Neural progenitor cell (in vitro differentiated cells): ENCODE measurements at regions not wholly inside any gene's neighbourhood (a gene's known extent, or its start where the extent isn't known, plus 50 kb on each side); places are given as distances from the start of the nearest gene placed in this dataset.

Experiments
- DNase-seq: peaks from one replicate; pipeline ENCODE4 v3.0.0-alpha.2; 2016; ENCODE audit warnings: low spot score
- H2AFZ ChIP-seq: fragments of 200-600 bp; sonication (generic); replicated peaks from 2 replicates; pipeline ENCODE4 v1.6.1; 2016; ENCODE audit warnings: antibody characterized with exemption
- H3F3A ChIP-seq: fragments of 200-600 bp; sonication (generic); 2 replicates; pipeline ENCODE4 v1.6.1; 2016; ENCODE audit warnings: antibody characterized with exemption, low read depth
- H3K27ac ChIP-seq: fragments of 200-600 bp; sonication (generic); 2 replicates; pipeline ENCODE4 v1.5.1; 2016; ENCODE audit warnings: mild to moderate bottlenecking
- H3K27me3 ChIP-seq: fragments of 200-600 bp; sonication (generic); 2 replicates; pipeline ENCODE4 v1.6.1; 2016; ENCODE audit warnings: mild to moderate bottlenecking, moderate library complexity
- H3K36me3 ChIP-seq: fragments of 200-600 bp; sonication (generic); 2 replicates; pipeline ENCODE4 v1.5.1; 2016
- H3K4me1 ChIP-seq: fragments of 200-600 bp; sonication (generic); 2 replicates; pipeline ENCODE4 v1.6.1; 2016; ENCODE audit warnings: mixed run types
- H3K4me2 ChIP-seq: fragments of 200-600 bp; sonication (generic); 2 replicates; pipeline ENCODE4 v1.6.1; 2016
- H3K4me3 ChIP-seq: fragments of 200-600 bp; sonication (generic); 2 replicates; pipeline ENCODE4 v1.5.1; 2016
- H3K79me2 ChIP-seq: fragments of 200-600 bp; sonication (generic); 2 replicates; pipeline ENCODE4 v1.6.1; 2016; ENCODE audit warnings: low read depth
- H3K9ac ChIP-seq: fragments of 200-600 bp; sonication (generic); 2 replicates; pipeline ENCODE4 v1.6.1; 2016
- H3K9me3 ChIP-seq: fragments of 200-600 bp; sonication (generic); 2 replicates; pipeline ENCODE4 v1.5.1; 2016; ENCODE audit warnings: low read depth
- H4K20me1 ChIP-seq: fragments of 200-600 bp; sonication (generic); 2 replicates; pipeline ENCODE4 v1.6.1; 2016; ENCODE audit warnings: low read depth
- H3K27ac Mint-ChIP-seq: 3 replicates; pipeline ENCODE4 v1.8.0; 2021; ENCODE audit warnings: mixed read lengths
- H3K27me3 Mint-ChIP-seq: 2 replicates; pipeline ENCODE4 v1.8.0; 2022; ENCODE audit warnings: low read depth, mild to moderate bottlenecking, inconsistent platforms, moderate library complexity, mixed read lengths; ENCODE audit not compliant: insufficient read depth
- H3K36me3 Mint-ChIP-seq: 3 replicates; pipeline ENCODE4 v1.8.0; 2021; ENCODE audit warnings: mixed read lengths
- H3K4me1 Mint-ChIP-seq: 3 replicates; pipeline ENCODE4 v1.8.0; 2021; ENCODE audit warnings: mixed read lengths
- H3K4me3 Mint-ChIP-seq: 3 replicates; pipeline ENCODE4 v1.8.0; 2021; ENCODE audit warnings: mild to moderate bottlenecking, moderate library complexity, mixed read lengths
- H3K9me3 Mint-ChIP-seq: 3 replicates; pipeline ENCODE4 v1.8.0; 2020; ENCODE audit warnings: mixed read lengths
- CTCF ChIP-seq: fragments of 200-600 bp; sonication (generic); IDR thresholded peaks from 2 replicates; pipeline ENCODE4 v1.5.1; 2017; ENCODE audit warnings: antibody characterized with exemption, mild to moderate bottlenecking
- EZH2 ChIP-seq: fragments of 200-600 bp; sonication (generic); IDR thresholded peaks from 2 replicates; pipeline ENCODE4 v1.6.1; 2017; ENCODE audit warnings: antibody characterized with exemption, mild to moderate bottlenecking, moderate library complexity
- EZH2phosphoT487 ChIP-seq: fragments of 200-600 bp; sonication (generic); IDR thresholded peaks from 2 replicates; pipeline ENCODE4 v1.6.1; 2017; ENCODE audit warnings: antibody characterized with exemption

GRCh38 chr12:13725049-13725448, 256.4 kb downstream of the GRIN2B start:
- H3K9ac ChIP-seq, result no peak overlapping the region
- H3K36me3 ChIP-seq, result no peaks in the 10 kb centered on the region
- Mint-ChIP-seq H3K9me3 (no peaks in the 10 kb centered on the region), H3K36me3 (no peaks in the 10 kb centered on the region), H3K27me3 (no peaks in the 10 kb centered on the region), H3K4me1 (peaks cover 4% of the 10 kb centered on the region), H3K27ac (no peak overlapping the region), H3K4me3 (no peak overlapping the region)
- no peak overlapping the region for H3K4me2 ChIP-seq
- no peak for DNase-seq
- H3K9me3 ChIP-seq, result no peaks in the 10 kb centered on the region
- H3F3A ChIP-seq, result no peaks in the 10 kb centered on the region
- H4K20me1 ChIP-seq, result no peaks in the 10 kb centered on the region
- H2AFZ ChIP-seq, result no peak overlapping the region
- H3K27ac ChIP-seq, result no peak overlapping the region
- no peaks in the 10 kb centered on the region for H3K79me2 ChIP-seq
- H3K4me3 ChIP-seq, result no peak overlapping the region
- TF ChIP-seq CTCF, result no peak
- TF ChIP-seq EZH2, result no peak
- TF ChIP-seq EZH2phosphoT487, result no peak
- peaks cover 2% of the 10 kb centered on the region for H3K27me3 ChIP-seq
- H3K4me1 ChIP-seq, result no peaks in the 10 kb centered on the region

GRCh38 chr12:13724136-13724535, 257.3 kb downstream of the GRIN2B start:
- Mint-ChIP-seq H3K27me3 (no peaks in the 10 kb centered on the region), H3K4me1 (peaks cover 4% of the 10 kb centered on the region)
- peaks cover 2% of the 10 kb centered on the region for H3K27me3 ChIP-seq

GRCh38 chr12:13719986-13720385, 261.4 kb downstream of the GRIN2B start:
- Histone ChIP-seq H3K4me1 (no peaks in the 10 kb centered on the region), H3K27me3 (no peaks in the 10 kb centered on the region), H3K36me3 (no peaks in the 10 kb centered on the region), H3K79me2 (no peaks in the 10 kb centered on the region), H2AFZ (no peak overlapping the region), H3K4me2 (no peak overlapping the region), H3K4me3 (no peak overlapping the region), H3K9ac (no peak overlapping the region), H3K27ac (no peak overlapping the region), H3F3A (no peaks in the 10 kb centered on the region), H4K20me1 (no peaks in the 10 kb centered on the region), H3K9me3 (no peaks in the 10 kb centered on the region)
- TF ChIP-seq EZH2, result no peak
- no peak for TF ChIP-seq CTCF
- TF ChIP-seq EZH2phosphoT487, result no peak
- H3K27me3 Mint-ChIP-seq, result no peaks in the 10 kb centered on the region
- H3K27ac Mint-ChIP-seq, result no peak overlapping the region
- H3K4me1 Mint-ChIP-seq, result peaks cover 2% of the 10 kb centered on the region
- H3K36me3 Mint-ChIP-seq, result no peaks in the 10 kb centered on the region
- DNase-seq, result no peak
- H3K9me3 Mint-ChIP-seq, result no peaks in the 10 kb centered on the region
- no peak overlapping the region for H3K4me3 Mint-ChIP-seq

More at GRCh38 chr12:13724136-13724535, 257.3 kb downstream of the GRIN2B start:
- no peak for DNase-seq
- no peak overlapping the region for H3K27ac ChIP-seq
- H3K79me2 ChIP-seq, result no peaks in the 10 kb centered on the region
- H3K9me3 Mint-ChIP-seq, result no peaks in the 10 kb centered on the region
- no peak for TF ChIP-seq EZH2phosphoT487
- no peak for TF ChIP-seq EZH2
- no peak for TF ChIP-seq CTCF
- no peak overlapping the region for H3K4me3 Mint-ChIP-seq
- H3K4me2 ChIP-seq, result no peak overlapping the region
- no peaks in the 10 kb centered on the region for H4K20me1 ChIP-seq
- H3K36me3 Mint-ChIP-seq, result no peaks in the 10 kb centered on the region
- no peak overlapping the region for H3K27ac Mint-ChIP-seq
- no peak overlapping the region for H2AFZ ChIP-seq
- no peaks in the 10 kb centered on the region for H3K4me1 ChIP-seq
- H3K9ac ChIP-seq, result no peak overlapping the region
- no peak overlapping the region for H3K4me3 ChIP-seq
- H3F3A ChIP-seq, result no peaks in the 10 kb centered on the region
- no peaks in the 10 kb centered on the region for H3K9me3 ChIP-seq
- H3K36me3 ChIP-seq, result no peaks in the 10 kb centered on the region

GRCh38 chr12:13718271-13718670, 263.1 kb downstream of the GRIN2B start:
- Histone ChIP-seq H3K27ac (no peak overlapping the region), H3K27me3 (no peaks in the 10 kb centered on the region), H3K4me3 (no peak overlapping the region), H3F3A (peaks cover 8% of the 10 kb centered on the region), H3K4me2 (no peak overlapping the region), H2AFZ (no peak overlapping the region), H3K79me2 (no peaks in the 10 kb centered on the region), H3K36me3 (no peaks in the 10 kb centered on the region), H3K9me3 (no peaks in the 10 kb centered on the region), H3K9ac (no peak overlapping the region), H3K4me1 (peaks cover 12% of the 10 kb centered on the region), H4K20me1 (no peaks in the 10 kb centered on the region)
- no peak for DNase-seq
- H3K36me3 Mint-ChIP-seq, result no peaks in the 10 kb centered on the region
- H3K4me1 Mint-ChIP-seq, result peaks cover 12% of the 10 kb centered on the region
- TF ChIP-seq CTCF (no peak), EZH2 (no peak), EZH2phosphoT487 (no peak)
- no peaks in the 10 kb centered on the region for H3K9me3 Mint-ChIP-seq
- no peaks in the 10 kb centered on the region for H3K27me3 Mint-ChIP-seq
- no peak overlapping the region for H3K27ac Mint-ChIP-seq
- H3K4me3 Mint-ChIP-seq, result no peak overlapping the region
